Ishikawa (cell line): ENCODE measurements at regions not wholly inside any gene's neighbourhood (a gene's known extent, or its start where the extent isn't known, plus 50 kb on each side); places are given as distances from the start of the nearest gene placed in this dataset.

Experiments
- CEBPB ChIP-seq: IDR thresholded peaks from 2 replicates; pipeline ENCODE4 v1.6.1; 2012
- CREB1 ChIP-seq: IDR thresholded peaks from 2 replicates; pipeline ENCODE4 v1.6.1; 2012; ENCODE audit warnings: low read depth
- EGR1 ChIP-seq: IDR thresholded peaks from 2 replicates; pipeline ENCODE4 v1.6.1; 2012
- EP300 ChIP-seq: IDR thresholded peaks from 2 replicates; pipeline ENCODE4 v1.6.1; 2012; ENCODE audit warnings: borderline replicate concordance
- FOXM1 ChIP-seq: IDR thresholded peaks from 2 replicates; pipeline ENCODE4 v1.6.1; 2012; ENCODE audit warnings: low read depth, borderline replicate concordance
- MAX ChIP-seq: IDR thresholded peaks from 2 replicates; pipeline ENCODE4 v1.6.1; 2012
- NFIC ChIP-seq: IDR thresholded peaks from 2 replicates; pipeline ENCODE4 v1.6.1; 2012
- RAD21 ChIP-seq: IDR thresholded peaks from 2 replicates; pipeline ENCODE4 v1.6.1; 2012; ENCODE audit warnings: low read depth
- REST ChIP-seq: IDR thresholded peaks from 2 replicates; pipeline ENCODE4 v1.6.1; 2012; ENCODE audit warnings: low read depth, mild to moderate bottlenecking
- TAF1 ChIP-seq: IDR thresholded peaks from 2 replicates; pipeline ENCODE4 v1.6.1; 2012; ENCODE audit warnings: low read depth, mild to moderate bottlenecking
- TCF12 ChIP-seq: IDR thresholded peaks from 2 replicates; pipeline ENCODE4 v1.6.1; 2012; ENCODE audit warnings: low read depth
- TEAD4 ChIP-seq: IDR thresholded peaks from 2 replicates; pipeline ENCODE4 v1.6.1; 2012
- USF1 ChIP-seq: IDR thresholded peaks from 2 replicates; pipeline ENCODE4 v1.6.1; 2012
- YY1 ChIP-seq: IDR thresholded peaks from 2 replicates; pipeline ENCODE4 v1.6.1; 2012; ENCODE audit warnings: low read depth
- ZBTB7A ChIP-seq: IDR thresholded peaks from 2 replicates; pipeline ENCODE4 v1.6.1; 2012; ENCODE audit warnings: low read depth

- no peak for TF ChIP-seq MAX
- no peak for TF ChIP-seq EGR1
- TF ChIP-seq USF1: no peak
- no peak for TF ChIP-seq FOXM1
- TF ChIP-seq EP300: no peak
- no peak for TF ChIP-seq NFIC
- TF ChIP-seq TEAD4: no peak
- TF ChIP-seq CREB1: no peak
- TF ChIP-seq TCF12: no peak
- TF ChIP-seq REST: no peak
- TF ChIP-seq TAF1: no peak
These were observed 283.3 kb upstream of the GRM7 start for GRCh38 chr3:6577584-6577983.

GRCh38 chr3:6578526-6578925, 282.4 kb upstream of the GRM7 start:
- TF ChIP-seq CREB1: no peak
- TF ChIP-seq EGR1: no peak
- TF ChIP-seq YY1: no peak
- no peak for TF ChIP-seq CEBPB
- TF ChIP-seq MAX: no peak
- TF ChIP-seq REST: no peak
- no peak for TF ChIP-seq ZBTB7A
- no peak for TF ChIP-seq TEAD4
- TF ChIP-seq USF1: no peak
- TF ChIP-seq EP300: no peak
- TF ChIP-seq NFIC: no peak
- no peak for TF ChIP-seq TAF1
- no peak for TF ChIP-seq FOXM1
- no peak for TF ChIP-seq RAD21
- TF ChIP-seq TCF12: no peak

GRCh38 chr3:6580808-6581207, 280.1 kb upstream of the GRM7 start:
- no peak for TF ChIP-seq TEAD4
- TF ChIP-seq USF1: no peak
- no peak for TF ChIP-seq CEBPB
- no peak for TF ChIP-seq MAX
- TF ChIP-seq ZBTB7A: no peak
- TF ChIP-seq EGR1: no peak
- no peak for TF ChIP-seq EP300
- TF ChIP-seq RAD21: no peak
- no peak for TF ChIP-seq REST
- no peak for TF ChIP-seq TAF1
- TF ChIP-seq FOXM1: no peak
- no peak for TF ChIP-seq YY1
- TF ChIP-seq CREB1: no peak
- TF ChIP-seq TCF12: no peak
- TF ChIP-seq NFIC: no peak

- TF ChIP-seq TCF12 (no peak), TAF1 (no peak), NFIC (no peak), MAX (no peak), CEBPB (no peak), RAD21 (no peak), EGR1 (no peak), USF1 (no peak), REST (no peak), EP300 (no peak), ZBTB7A (no peak), YY1 (no peak), CREB1 (no peak), TEAD4 (no peak), FOXM1 (no peak)
These were observed 275.6 kb upstream of the GRM7 start for GRCh38 chr3:6585360-6585759.
